HG03045 (cell line): ENCODE measurements at regions not wholly inside any gene's neighbourhood (a gene's known extent, or its start where the extent isn't known, plus 50 kb on each side); places are given as distances from the start of the nearest gene placed in this dataset.
"Not testable (repeated sequence)": the region's sequence is repeated elsewhere in the genome, so short reads cannot be mapped to it uniquely, and the experiment has no call there.

Source experiments
- ATAC-seq: cut with Tn5 transposase; IDR thresholded peaks from one replicate; pipeline ENCODE4 v1.9.1; 2021; ENCODE audit warnings: mild to moderate bottlenecking, moderate library complexity; ENCODE audit not compliant: unreplicated experiment

DNA sequence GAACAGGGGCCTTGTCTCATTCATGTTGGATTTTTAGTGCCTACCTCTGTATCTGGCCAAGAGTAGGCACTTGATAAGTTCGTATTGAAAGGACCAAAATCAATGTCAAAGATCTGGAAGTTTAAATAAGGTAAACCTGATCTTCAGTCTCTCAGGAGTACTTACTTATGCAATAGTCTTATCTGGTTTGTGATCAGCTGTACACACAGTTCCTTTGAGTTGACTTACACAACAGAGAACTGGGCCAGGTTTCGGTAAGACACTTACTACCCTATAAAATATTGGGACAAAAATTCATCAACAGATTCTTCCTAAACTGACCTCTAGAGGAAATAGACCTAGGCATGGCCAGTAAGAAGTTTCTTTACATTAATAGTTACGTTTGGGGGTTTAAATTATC lies 113.6 kb upstream of the NXPH2 start:
- no peak for ATAC-seq

DNA sequence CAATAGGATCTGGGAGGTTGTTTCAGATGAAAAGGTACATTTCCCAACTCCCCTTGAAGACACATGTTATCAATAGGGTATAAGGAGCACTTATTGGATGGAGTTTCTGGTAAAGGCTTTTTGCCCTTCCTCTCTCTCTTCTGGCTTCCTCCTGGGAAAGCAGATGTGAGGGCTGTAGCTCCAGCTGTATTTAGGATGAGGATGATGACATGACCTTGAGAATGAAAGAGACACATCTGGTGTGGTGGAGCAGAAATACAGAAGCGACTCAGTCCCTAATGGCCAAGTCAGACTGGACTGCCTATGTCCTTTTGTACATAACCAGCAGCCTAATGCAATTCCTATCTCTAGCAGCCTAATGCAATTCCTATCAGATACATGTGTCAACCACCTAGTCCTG lies 100.9 kb upstream of the NXPH2 start:
- ATAC-seq: no peak

DNA sequence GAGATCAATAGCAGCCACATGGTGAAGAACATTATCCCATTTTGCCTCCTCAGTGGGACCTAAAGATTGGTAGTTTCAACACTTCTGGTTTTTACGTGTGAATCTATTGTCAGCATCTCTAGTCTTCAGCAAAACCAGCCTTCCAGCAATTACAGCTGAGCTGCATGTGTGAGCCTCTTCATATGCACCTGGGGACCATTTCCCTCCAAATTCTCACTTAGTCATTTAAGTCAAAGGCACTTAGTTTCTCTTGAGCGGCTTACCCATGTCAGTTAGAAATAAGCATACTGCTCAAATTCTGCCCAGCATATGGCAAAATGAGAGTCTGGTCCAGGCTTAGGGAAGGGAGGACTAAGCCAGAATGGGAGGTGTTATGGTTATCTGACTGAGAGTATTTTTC lies 99.7 kb upstream of the NXPH2 start:
- ATAC-seq: no peak

DNA sequence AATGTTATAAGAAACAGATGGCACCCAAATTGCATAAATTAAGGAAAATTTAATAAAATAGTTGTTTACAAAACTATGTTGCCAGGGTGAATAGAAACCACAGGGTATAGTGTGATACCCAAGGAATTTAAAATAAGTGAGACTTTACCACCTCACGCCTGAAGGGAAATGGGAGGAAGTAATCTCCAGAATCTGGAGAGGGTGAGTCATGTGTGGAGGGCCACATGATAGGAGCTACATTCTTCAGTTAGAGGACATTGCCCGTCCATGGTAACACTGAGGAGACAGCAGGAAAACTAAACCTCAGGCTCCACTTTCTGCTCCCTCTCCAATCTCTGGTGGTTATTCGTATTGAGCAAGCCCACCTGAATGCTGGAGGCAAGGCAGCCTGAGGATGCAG lies 97.2 kb upstream of the NXPH2 start:
- no peak for ATAC-seq

DNA sequence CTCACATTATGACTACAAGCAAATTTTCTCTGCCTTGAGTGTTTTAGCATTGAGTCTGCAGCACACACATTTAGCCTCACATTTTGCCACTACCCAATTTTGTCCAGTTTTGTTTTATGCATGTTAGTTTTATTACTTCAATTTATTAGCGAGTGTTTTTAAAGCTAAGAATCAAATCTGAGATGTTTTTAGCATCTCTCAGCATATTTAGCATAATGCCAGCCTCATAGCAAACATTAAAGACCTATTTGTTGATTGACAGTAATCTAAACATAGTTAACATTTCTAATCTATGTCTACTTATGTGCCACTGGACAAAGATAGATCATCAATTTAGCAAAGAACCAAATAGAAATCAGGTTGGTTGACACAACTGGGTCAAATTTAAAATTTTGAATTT lies 94.1 kb upstream of the NXPH2 start:
- no peak for ATAC-seq

DNA sequence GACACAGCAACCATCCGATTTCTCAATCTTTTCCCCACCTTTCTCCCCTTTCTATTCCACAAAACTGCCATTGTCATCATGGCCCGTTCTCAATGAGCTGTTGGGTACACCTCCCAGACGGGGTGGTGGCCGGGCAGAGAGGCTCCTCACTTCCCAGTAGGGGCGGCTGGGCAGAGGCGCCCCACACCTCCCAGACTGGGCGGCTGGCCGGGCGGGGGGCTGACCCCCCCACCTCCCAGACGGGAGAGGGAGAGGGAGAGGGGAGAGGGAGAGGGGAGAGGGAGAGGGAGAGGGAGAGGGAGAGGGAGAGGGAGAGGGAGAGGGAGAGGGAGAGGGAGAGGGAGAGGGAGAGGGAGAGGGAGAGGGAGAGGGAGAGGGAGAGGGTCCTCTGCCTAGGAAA lies 91.9 kb upstream of the NXPH2 start:
- ATAC-seq: not testable (repeated sequence)

DNA sequence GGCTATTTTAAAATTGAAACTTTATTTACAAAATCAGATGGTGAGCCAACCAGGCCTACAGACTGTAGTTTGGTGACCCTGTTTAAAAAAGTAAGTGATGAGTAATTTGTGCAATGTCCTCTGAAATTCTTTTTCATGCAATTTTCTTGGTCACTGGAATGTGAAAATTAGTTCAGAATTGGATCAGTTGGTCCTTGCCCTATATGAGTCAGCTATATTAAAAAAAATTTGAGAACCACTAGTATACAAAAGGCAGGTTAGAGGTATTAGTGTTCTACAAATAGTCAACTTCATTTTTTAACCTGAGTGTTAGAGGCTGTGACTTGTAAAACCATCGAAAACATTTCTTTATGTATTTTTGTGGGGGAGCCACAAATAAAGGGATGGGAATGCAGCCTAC lies 91.1 kb upstream of the NXPH2 start:
- ATAC-seq: no peak

DNA sequence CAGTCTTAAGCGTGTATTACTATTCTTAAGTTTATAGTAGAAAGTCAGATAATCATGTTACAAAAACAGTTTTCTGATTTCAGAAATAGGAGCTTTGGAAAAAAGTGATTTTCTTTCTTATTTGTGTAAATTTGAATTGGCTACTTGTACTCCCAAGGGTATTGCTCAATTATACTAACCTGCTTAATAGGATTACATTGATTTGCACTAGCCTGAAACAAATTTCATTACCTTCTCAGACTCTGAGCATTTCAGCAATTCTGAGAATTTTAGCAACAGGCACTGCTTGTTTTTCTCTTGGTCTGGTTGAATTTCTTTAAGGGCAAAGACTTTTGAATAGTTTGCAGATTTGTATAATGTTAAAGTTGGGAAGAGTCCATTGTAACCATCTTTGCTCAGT lies 87.2 kb upstream of the NXPH2 start:
- no peak for ATAC-seq

DNA sequence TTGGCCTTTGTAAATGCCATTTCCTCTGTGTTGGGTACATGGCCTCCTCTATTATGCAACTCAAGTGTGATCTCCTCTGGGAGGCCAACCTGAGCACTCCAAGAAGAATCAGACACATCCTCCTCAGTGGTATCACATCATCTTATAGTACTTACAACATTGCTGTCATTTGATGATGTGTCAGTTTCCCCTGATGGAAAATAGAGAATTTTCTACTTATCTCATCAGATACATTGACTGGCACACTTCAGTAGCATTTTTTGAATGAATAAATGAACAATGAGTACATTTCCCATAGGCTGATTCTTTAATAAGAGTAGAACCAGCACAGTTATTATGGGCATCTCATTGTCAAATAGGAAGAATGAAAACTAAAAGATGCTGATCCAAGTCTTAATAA lies 86.6 kb upstream of the NXPH2 start:
- ATAC-seq: no peak

DNA sequence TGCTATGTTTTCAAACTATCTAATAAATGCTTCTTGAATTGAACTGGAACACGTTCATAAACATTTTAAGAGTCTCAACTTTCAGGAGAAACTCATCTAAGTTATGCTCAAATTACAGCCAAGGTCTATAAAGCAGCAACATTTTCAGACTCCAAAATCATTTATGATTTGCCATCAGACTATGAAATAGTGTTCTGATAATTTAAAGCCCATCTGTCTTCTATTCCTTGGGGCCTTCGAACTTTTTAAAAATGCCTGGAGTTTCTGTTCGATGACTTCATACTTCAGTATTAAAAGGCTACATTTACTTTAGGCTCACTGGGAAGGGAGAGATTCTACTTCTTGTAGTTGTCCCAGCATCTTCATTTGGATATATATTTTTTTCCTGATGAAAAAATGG lies 73.6 kb upstream of the NXPH2 start:
- no peak for ATAC-seq

DNA sequence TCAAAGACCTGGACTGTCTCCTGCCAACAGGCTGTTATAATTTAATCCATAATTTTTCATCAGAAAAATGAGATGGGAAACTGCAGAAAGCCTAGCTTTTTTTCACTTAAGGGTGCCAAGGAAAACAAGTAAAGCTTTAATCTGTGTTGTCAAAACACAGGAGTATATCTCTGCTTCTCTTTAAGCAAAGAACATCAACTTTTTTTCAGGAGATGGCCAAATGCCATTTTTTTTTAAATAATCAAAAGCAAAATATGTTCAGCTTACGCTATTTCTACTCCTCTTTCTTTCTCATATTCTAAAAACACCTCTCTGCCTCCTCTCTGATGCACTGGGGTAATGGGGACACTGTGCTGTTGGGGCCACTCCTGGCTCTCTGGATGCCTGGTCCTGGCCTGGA lies 73.1 kb upstream of the NXPH2 start:
- no peak for ATAC-seq

DNA sequence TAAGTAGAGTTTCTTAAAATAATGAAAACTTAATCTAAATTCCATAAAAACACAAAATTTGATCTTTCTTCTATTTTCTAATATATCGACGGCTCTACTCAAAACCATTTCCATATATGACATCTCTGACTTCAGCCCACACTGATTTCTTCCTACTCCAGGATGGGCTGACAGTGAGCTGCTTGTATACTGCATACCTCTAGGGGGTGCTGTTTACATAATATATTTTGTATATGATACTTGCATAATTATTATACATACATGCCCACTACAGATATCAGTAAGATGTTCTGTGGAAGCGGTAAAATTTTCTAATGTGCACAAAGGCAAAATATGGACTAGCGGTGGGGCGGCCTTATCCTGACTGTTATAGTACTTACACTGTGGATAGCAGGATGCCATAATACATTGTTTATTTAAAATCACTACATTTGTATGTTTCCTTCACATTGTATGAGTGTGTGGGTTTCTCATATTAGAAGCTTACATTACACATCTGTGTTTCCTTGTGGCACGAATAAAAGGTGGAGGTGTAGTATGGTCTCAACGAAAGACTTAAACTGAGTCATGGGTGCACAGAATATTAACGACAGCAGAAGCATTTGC lies 66.1 kb upstream of the NXPH2 start:
- peak; percentile 72 for ATAC-seq

DNA sequence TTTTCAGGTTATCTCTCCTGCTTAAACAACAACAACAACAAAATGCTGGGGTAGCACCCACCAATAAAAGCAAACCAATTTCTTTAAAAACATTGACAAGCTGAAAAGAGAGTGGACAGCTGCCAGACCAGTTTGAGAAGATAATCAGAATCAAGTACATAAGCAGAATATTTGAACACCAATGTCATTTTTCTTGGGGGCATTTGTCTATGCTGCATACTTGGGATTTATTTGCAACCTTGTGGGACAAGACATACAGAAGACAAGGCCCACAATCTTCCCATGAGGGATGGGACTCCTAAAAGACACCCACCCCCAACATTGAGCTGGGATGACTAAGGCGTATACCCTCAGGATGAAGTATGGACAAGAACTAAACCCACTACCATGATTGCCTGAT lies 62.2 kb upstream of the NXPH2 start:
- ATAC-seq: no peak

DNA sequence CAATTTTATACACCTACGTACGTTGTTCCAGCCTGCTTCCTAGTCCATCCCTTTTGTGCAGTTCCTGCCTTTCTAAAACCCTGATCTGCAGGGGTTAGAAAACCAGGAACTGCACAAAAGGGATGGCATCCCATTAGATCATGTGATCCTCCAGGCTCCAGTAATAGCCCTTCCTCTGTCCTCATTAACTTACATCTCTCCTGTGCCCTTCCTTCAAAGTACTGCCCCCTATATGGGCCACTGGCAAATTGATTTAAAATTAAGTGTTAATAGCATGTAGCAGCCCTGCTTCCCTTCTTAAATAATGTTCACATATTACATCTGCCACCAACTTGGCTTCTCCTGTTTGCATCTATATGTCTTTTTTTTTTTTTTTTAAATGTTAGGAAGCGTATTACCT lies 61.3 kb upstream of the NXPH2 start:
- no peak for ATAC-seq

DNA sequence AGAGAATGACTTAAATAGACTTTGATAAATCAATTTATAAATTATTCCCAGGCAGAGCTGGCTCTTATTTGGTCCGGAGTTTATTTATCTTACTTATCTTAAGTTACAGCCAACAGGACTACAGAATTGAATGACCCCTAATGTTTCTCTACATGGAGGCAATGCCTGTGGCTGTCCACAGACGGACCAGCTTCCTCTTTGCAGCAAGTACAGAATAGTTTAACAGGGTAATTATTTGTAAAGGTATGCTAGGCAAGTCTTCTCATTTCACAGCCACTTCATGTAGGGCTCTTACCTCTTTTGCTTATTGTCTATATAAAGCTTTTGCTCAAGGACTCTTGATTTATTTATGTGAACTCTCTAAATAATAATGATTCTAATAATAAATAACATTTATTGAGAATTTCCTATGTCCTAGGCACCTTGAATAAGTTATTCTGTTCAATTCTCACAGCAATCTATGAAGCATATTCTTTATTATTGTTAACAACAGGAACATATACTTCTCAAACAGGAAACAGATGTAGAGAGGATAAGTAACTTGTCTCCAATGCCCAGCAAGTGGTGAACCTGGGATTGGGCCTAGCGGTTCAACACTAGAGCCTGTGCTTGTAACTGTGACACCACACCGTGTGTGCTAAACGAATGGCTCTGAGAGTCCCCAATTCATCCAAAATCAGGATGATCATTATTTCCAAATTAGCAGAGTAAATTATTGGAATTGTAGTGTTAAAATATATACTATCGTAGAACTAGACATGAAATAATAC lies 58.8 kb upstream of the NXPH2 start:
- no peak for ATAC-seq

DNA sequence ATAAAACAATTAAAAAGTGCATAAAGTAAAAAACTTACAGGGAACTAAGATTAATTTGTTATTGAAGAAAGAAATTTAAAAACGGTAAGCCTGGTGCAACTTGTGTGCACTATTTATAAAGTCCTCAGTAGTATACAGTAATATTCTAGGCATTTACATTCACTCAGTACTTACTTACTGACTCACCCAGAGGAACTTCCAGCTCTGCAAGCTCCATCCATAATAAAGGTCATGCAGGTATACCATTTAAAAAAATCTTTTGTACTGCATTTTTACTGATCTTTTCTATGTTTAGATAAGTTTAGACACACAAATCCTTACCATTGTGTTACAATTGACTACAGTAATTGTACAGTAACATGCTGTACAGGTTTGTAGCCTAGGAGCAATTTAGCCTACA lies 51.5 kb upstream of the NXPH2 start:
- ATAC-seq: no peak

DNA sequence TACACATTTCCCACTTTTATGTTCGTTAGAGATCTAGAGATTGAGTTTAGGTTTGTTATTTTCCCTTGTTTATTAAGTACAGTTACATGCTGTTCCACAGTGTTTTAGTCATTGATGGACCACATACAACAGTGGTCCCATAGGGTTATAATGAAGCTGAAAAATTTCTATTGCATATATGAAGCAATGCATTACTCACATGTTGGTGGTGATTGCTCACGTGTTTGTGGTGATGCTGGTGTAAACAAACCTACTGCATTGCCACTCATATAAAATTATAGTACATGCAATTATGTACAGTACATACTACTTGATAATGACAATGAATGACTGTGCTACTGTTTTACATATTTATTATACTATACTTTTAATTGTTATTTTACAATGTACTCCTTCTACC lies 51.0 kb upstream of the NXPH2 start:
- no peak for ATAC-seq

DNA sequence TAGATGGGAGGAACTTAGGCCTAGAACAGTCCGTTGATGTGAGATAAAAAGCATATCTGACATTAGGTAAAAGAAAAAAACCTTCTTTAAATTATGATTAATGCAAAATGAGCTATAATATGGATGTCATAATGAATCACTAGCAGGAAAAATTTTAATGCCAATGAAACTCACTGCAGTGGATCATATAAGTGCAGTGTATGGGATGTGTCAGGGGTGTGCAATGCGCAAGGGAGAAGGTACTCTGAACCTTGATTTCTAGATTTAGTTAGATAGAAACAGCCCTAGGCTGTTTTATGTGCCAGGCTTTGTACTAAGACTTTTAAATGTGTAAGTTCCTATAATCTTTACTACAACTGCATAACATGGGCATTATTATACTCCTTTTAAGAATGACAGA lies 50.4 kb upstream of the NXPH2 start:
- no peak for ATAC-seq
